Stimulated activated CD8-positive, alpha-beta memory T cell treated with anti-CD3 and anti-CD28 coated beads, Interleukin-7, amount 100 ng/mL, for 48 hours (primary cell): ENCODE measurements at regions not wholly inside any gene's neighbourhood (a gene's known extent, or its start where the extent isn't known, plus 50 kb on each side); places are given as distances from the start of the nearest gene placed in this dataset.
"Not testable (repeated sequence)": the region's sequence is repeated elsewhere in the genome, so short reads cannot be mapped to it uniquely, and the experiment has no call there.

Source experiments
- DNase-seq, 2 donors: peaks; one replicate each; pipeline ENCODE4 v3.0.0-alpha.2; 2020; ENCODE audit warnings: low read depth in 1 of 2; ENCODE audit errors: extremely low read depth in 1 of 2

- DNase-seq = no peak
These were observed 186.8 kb downstream of the FRK start for GRCh38 chr6:115873901-115874300.

GRCh38 chr6:115870464-115870863 is 190.2 kb downstream of the FRK start:
- no peak for DNase-seq

DNA sequence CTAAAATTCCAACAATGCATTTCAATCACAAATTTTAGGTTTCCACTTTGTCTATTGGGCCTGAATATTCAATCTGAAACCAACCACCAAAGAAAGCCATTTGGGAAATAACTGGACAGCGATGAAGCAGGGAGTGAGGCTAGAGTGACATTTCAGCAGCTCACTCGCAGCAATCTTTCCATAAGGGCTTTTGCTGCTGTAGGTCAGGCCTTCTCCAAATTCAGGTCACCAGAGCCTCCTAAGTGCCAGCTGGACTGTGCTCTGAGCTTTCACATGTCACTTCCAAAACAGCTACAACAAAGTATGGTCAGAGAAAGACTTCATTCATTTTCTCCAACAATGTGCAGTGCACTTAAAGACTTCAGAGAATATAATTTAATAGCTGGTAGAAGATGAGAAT is 194.8 kb downstream of the FRK start:
- DNase-seq = no peak

- DNase-seq = no peak
These were observed 197.5 kb downstream of the FRK start for GRCh38 chr6:115863211-115863610.

- not testable (repeated sequence) for DNase-seq
These were observed 199.0 kb downstream of the FRK start for GRCh38 chr6:115861658-115862057.

- not testable (repeated sequence) for DNase-seq
These were observed 201.1 kb downstream of the FRK start for GRCh38 chr6:115859577-115859976.

- no peak for DNase-seq
These were observed 205.6 kb downstream of the FRK start for GRCh38 chr6:115854866-115855665.

- no peak for DNase-seq
These were observed 213.0 kb downstream of the FRK start for GRCh38 chr6:115847671-115848070.

GRCh38 chr6:115843945-115844344 is 216.7 kb downstream of the FRK start:
- DNase-seq = no peak

- DNase-seq = no peak
These were observed 218.4 kb downstream of the FRK start for GRCh38 chr6:115842338-115842737.

- DNase-seq = no peak
These were observed 221.0 kb downstream of the FRK start for GRCh38 chr6:115839583-115840181.

DNA sequence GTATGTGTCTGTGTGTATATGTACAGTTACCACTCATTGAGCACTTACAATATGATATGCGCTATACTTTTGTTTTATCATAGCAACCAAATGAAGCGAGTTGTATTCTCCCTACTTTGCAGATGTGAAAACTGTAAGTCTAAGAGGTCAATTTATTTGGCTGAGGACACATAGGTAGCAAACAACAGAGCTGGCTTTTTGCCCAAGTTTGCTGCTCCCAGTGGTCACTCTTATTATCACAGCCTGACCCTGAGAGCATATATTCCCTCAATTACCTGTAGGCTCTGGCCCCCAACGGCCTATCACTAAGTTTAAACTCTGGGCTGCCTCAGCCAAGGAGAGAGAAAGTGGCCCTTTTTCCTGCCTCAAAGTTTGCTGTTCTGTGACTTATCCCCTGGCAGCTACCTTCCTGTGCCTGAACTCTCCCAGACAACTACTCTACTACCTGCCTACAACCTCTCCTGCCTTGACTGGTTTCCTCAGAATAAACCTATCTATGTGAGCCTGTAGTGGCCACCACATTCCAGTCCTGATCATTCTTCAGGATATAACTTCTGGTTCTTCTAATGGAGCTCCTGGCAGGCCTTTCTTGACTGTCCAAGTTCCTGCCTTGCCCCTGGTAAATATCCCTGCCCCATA is 221.8 kb downstream of the FRK start:
- no peak for DNase-seq

DNA sequence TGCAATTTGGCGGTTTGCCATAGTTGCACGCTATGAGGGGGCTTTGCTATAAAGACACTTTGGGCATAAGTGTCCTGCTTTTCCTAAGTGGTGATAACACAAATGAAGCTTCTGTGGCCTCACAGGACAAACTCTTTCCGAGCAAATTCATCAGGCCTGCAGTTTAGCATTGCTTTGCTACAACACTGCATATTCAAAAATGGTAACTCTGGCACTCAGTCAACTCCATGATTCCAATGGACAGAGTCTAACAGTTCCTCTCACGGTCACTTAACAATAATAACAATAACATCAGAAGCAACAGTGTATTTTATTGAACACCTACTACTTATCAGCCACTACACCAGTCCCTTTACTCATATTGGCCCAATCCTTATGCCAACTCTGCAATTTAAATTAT is 222.5 kb downstream of the FRK start:
- no peak for DNase-seq

DNA sequence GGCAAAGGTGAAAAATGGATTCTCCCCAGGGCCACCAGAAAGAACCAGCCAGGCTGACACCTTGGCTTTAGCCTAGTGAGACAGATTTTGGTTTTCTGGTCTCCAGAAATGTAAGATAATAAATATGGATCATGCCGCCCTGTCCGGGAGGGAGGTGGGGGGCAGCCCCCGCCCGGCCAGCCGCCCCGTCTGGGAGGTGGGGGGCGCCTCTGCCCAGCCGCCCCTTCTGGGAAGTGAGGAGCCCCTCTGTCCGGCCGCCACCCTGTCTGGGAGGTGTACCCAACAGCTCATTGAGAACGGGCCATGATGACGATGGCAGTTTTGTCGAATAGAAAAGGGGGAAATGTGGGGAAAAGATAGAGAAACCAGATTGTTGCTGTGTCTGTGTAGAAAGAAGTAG is 224.3 kb downstream of the FRK start:
- DNase-seq = not testable (repeated sequence)

GRCh38 chr6:115835314-115835713 is 225.4 kb downstream of the FRK start:
- DNase-seq = no peak

- not testable (repeated sequence) for DNase-seq
These were observed 226.1 kb downstream of the FRK start for GRCh38 chr6:115834542-115834941.

GRCh38 chr6:115832786-115833185 is 227.9 kb downstream of the FRK start:
- no peak for DNase-seq

GRCh38 chr6:115832186-115832585 is 228.5 kb downstream of the FRK start:
- no peak for DNase-seq

- DNase-seq = no peak
These were observed 229.8 kb downstream of the FRK start for GRCh38 chr6:115830895-115831294.

DNA sequence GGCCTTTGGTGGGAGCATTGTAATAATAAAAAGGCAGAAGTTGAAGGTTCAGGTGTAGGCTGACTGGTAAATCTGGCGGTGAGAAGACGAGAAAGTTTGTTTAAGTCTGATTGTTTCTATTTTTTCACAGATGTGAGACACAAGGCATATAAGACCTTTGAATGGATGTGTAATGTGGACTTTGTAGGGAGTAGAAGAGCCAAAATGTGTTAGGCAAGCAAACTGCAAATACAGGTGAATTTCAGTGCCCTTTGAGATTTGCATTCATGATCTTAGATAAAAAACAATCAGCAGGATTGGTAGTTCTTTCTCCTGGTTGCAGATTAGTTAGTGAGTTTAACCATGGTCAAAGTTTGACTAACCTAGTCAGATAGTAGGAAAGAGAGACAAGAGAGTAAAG is 238.9 kb downstream of the FRK start:
- no peak for DNase-seq

- no peak for DNase-seq
These were observed 241.2 kb downstream of the FRK start for GRCh38 chr6:115819506-115819905.

DNA sequence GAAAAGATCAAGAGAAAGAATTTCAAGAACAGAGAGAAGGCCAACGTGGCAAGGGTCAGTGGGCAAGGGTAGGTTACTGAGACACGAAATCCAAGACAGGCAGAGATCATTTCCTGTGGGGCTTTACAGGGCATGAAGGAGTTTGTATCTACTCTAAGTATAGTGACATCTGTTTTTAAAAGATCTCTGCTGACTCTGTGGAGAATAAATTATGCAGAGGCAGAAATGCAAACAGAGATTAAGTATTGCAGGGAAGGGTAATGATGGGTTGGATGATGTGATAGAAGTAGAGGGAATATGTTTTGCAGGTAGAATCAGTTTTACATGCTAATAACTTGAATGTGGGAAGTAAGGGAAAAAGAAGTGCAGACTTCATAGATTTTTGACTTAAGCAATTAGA is 243.5 kb downstream of the FRK start:
- no peak for DNase-seq
